Fibroblast of the aortic adventitia (primary cell): ENCODE measurements at regions not wholly inside any gene's neighbourhood (a gene's known extent, or its start where the extent isn't known, plus 50 kb on each side); places are given as distances from the start of the nearest gene placed in this dataset.
"Not testable (repeated sequence)": the region's sequence is repeated elsewhere in the genome, so short reads cannot be mapped to it uniquely, and the experiment has no call there.

Source experiments
- DNase-seq: peaks from one replicate; pipeline ENCODE4 v3.0.0-alpha.2; 2010; ENCODE audit warnings: low read depth
- H3K4me3 ChIP-seq: 2 replicates; pipeline ENCODE4 v1.5.1; 2011; ENCODE audit warnings: low read depth, mild to moderate bottlenecking, control low read depth, low read length, moderate library complexity
- TF ChIP-seq, protein P1 (sequence below): IDR thresholded peaks from 2 replicates; pipeline ENCODE4 v1.5.1; 2011; ENCODE audit warnings: mild to moderate bottlenecking, low read length, control low read depth, inconsistent platforms; ENCODE audit not compliant: insufficient read depth

- DNase-seq, result no peak
- no peak overlapping the region for H3K4me3 ChIP-seq
- TF ChIP-seq, protein P1, sequence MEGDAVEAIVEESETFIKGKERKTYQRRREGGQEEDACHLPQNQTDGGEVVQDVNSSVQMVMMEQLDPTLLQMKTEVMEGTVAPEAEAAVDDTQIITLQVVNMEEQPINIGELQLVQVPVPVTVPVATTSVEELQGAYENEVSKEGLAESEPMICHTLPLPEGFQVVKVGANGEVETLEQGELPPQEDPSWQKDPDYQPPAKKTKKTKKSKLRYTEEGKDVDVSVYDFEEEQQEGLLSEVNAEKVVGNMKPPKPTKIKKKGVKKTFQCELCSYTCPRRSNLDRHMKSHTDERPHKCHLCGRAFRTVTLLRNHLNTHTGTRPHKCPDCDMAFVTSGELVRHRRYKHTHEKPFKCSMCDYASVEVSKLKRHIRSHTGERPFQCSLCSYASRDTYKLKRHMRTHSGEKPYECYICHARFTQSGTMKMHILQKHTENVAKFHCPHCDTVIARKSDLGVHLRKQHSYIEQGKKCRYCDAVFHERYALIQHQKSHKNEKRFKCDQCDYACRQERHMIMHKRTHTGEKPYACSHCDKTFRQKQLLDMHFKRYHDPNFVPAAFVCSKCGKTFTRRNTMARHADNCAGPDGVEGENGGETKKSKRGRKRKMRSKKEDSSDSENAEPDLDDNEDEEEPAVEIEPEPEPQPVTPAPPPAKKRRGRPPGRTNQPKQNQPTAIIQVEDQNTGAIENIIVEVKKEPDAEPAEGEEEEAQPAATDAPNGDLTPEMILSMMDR, result no peak
Observed at GRCh38 chr13:22944378-22944777, 236.4 kb upstream of the SGCG start.

GRCh38 chr13:22945321-22946226 is 235.2 kb upstream of the SGCG start:
- no peak for DNase-seq
- H3K4me3 ChIP-seq, result no peak overlapping the region
- TF ChIP-seq, protein P1, result no peak

DNA sequence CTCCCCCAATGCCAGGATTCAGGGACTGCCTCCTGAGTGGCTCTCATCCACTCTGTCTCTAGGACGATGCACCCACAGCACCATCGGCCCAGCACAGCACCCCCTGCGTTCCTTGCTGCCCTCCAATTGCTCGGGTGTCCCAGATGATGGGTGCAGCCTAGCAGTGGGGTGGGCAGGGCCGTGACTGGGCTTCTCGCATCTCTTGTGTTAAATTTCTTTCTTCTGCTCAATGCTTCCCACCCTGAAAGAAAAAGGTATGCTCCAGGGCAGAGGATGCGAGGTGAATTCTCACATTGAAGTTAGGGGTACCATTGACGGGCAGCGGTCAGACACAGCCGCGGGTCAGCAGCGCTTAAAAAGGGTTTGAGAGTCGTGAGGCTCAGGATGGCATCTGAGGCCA is 232.4 kb upstream of the SGCG start:
- TF ChIP-seq, protein P1, result no peak
- no peak overlapping the region for H3K4me3 ChIP-seq
- no peak for DNase-seq

GRCh38 chr13:22952018-22952417 is 228.8 kb upstream of the SGCG start:
- not testable (repeated sequence) for DNase-seq, H3K4me3 ChIP-seq

DNA sequence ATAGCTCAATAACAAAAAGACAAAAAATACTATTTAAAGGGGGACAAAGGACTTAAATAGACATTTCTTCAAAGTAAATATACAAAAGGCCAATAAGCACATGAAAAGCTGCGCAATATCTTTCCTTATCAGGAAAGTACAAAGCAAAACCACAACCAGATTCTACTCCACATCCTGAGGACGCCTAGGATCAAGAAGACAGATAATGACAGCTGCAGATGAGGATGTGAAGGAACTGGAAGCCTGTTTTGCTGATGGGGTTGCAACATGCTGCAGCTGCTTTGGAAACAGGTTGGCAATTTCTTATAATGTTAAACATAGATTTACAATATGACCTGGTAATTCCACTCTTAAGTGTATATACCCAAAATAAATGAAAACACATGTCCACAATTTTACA is 225.6 kb upstream of the SGCG start:
- H3K4me3 ChIP-seq, DNase-seq: not testable (repeated sequence)

- not testable (repeated sequence) for H3K4me3 ChIP-seq, DNase-seq
Observed at GRCh38 chr13:22956456-22957115, 224.2 kb upstream of the SGCG start.

DNA sequence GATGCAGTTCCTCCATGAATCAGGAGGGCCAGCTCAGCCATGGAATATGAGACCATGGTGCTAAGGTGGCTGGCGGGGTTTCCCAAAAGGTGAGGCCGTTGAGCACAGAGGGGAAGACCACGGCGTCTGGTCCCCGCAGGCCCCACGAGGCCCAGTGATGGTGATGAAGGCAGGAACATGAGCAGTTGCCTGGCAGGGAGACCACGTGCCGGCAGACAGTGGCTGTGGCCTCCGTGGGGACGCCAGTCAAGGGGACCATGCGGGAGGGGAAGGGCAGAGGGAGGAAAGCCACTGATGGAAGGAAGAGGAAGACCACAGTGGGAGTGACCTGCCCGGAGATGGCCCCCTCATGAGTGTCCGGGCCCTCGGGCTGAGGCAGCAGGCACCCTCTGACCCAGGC is 220.9 kb upstream of the SGCG start:
- H3K4me3 ChIP-seq, DNase-seq: not testable (repeated sequence)

GRCh38 chr13:22960827-22961226 is 220.0 kb upstream of the SGCG start:
- H3K4me3 ChIP-seq, result no peak overlapping the region
- DNase-seq, result no peak
- TF ChIP-seq, protein P1, result no peak

DNA sequence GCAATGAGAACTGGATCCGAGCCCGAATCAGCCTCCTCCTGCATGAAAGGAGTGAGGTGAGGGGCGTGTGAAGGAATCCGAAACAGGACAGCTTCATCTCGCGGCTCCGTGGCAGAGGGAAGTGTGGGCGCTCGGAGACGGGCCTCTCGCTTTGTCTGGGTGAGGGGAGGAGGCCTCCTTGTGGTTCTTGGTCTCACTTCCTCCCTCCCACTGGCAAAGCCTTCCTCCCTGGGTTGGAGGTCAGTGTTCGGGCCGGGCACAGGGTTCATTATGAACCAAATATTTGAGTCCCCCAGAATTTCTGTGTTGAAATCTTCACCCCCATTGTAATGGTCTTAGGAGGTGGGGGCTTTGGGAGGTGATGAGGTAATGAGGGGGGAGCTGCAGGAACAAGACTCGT is 219.4 kb upstream of the SGCG start:
- DNase-seq, H3K4me3 ChIP-seq: not testable (repeated sequence)
